ENCODE measurements at regions not wholly inside any gene's neighbourhood (a gene's known extent, or its start where the extent isn't known, plus 50 kb on each side); places are given as distances from the start of the nearest gene placed in this dataset.

GRCh38 chr14:37813732-37814131 lies 218.3 kb downstream of the TTC6 start:
- no peak for TF ChIP-seq CTCF (IDR thresholded peaks at IDR 0.05; ENCODE audit: insufficient read depth, low read length, poor library complexity, severe bottlenecking)
- no peak for TF ChIP-seq EZH2phosphoT487 (conservative IDR thresholded peaks at IDR 0.05; ENCODE audit: low read length)
